Gastrocnemius medialis (tissue), 4 donors: ENCODE measurements at regions not wholly inside any gene's neighbourhood (a gene's known extent, or its start where the extent isn't known, plus 50 kb on each side); places are given as distances from the start of the nearest gene placed in this dataset.

Experiments
- ATAC-seq, 2 donors: fragments of 150-250 bp; one replicate each; pipeline ENCODE4 v1.9.1; 2016
- DNase-seq, 2 donors: peaks; one replicate each; pipeline ENCODE4 v3.0.0-alpha.2; 2019
- H3K27ac ChIP-seq, 4 donors: fragments of 200-600 bp; sonication (generic); 1 replicate in 1 of 4; 2 replicates in 3 of 4; pipeline ENCODE4 v1.5.1; 2016 to 2018; ENCODE audit warnings: mild to moderate bottlenecking in 2 of 4, moderate library complexity in 1 of 4
- H3K27me3 ChIP-seq, 3 donors: fragments of 200-600 bp; sonication (generic) in 2 of 3; 1 replicate in 1 of 3; 2 replicates in 2 of 3; pipeline versions ENCODE4 v1.5.1 to v1.6.0; 2016 to 2019; ENCODE audit warnings: mild to moderate bottlenecking in 1 of 3, moderate library complexity in 1 of 3
- H3K36me3 ChIP-seq, 2 donors: fragments of 200-600 bp; sonication (generic) in 1 of 2; one replicate each; pipeline ENCODE4 v1.5.1; 2017 to 2018
- H3K4me1 ChIP-seq, 2 donors: fragments of 200-600 bp; sonication (generic) in 1 of 2; one replicate each; pipeline ENCODE4 v1.5.1; 2016 to 2017; ENCODE audit warnings: mild to moderate bottlenecking in 2 of 2
- H3K4me3 ChIP-seq, 4 donors: fragments of 200-600 bp; sonication (generic) in 3 of 4; 1 replicate in 1 of 4; 2 replicates in 3 of 4; pipeline ENCODE4 v1.5.1; 2016 to 2019; ENCODE audit warnings: mild to moderate bottlenecking in 2 of 4
- H3K9me3 ChIP-seq, 3 donors: fragments of 200-600 bp; sonication (generic) in 2 of 3; 1 replicate in 1 of 3; 2 replicates in 2 of 3; pipeline ENCODE4 v1.5.1; 2016 to 2019
- CTCF ChIP-seq, 5 experiments: fragments of 450-650 bp in 3 of 5; fragments of 200-600 bp in 2 of 5; sonication (generic) in 2 of 5; IDR thresholded peaks in 4 of 5; conservative IDR thresholded peaks in 1 of 5; 1 replicate in 4 of 5; 2 replicates in 1 of 5; pipeline ENCODE4 v1.5.1; 2016 to 2019; ENCODE audit warnings: antibody characterized with exemption in 5 of 5, mild to moderate bottlenecking in 3 of 5, moderate library complexity in 3 of 5
- POLR2A ChIP-seq, 2 donors: fragments of 450-650 bp; IDR thresholded peaks; one replicate each; pipeline ENCODE4 v1.6.1; 2017; ENCODE audit warnings: antibody characterized with exemption in 2 of 2, mild to moderate bottlenecking in 2 of 2, moderate library complexity in 2 of 2
- in situ Hi-C, 4 donors: fragments of 200-750 bp; cut with MboI; loops; one replicate each; pipeline versions ENCODE4 v1.15.0 to v1.8.0; 2017; ENCODE audit warnings: low sequenced_read_pairs in 4 of 4
- intact Hi-C: fragments of 100-400 bp; cut with DNase I; formaldehyde crosslinking; loops from one replicate; pipeline ENCODE4 v1.15.1; 2023; ENCODE audit warnings: low total_unique reads

- no peaks in the 10 kb centered on the region for H3K9me3 ChIP-seq
- no peaks in the 10 kb centered on the region for H3K36me3 ChIP-seq
- no peaks in the 10 kb centered on the region for H3K4me1 ChIP-seq
- H3K27me3 ChIP-seq, result no peaks in the 10 kb centered on the region
- ATAC-seq (no peak), DNase-seq (no peak)
- TF ChIP-seq CTCF (IDR thresholded peaks at IDR 0.05 in 4 of 5, conservative IDR thresholded peaks at IDR 0.05 in 1 of 5) (no peak), POLR2A (IDR thresholded peaks at IDR 0.05) (no peak)
- in situ Hi-C loops (no loop called here), intact Hi-C loops (no loop called here)
- no peak overlapping the region for H3K4me3 ChIP-seq
- H3K27ac ChIP-seq, result no peak overlapping the region
These were observed 597.2 kb downstream of the EDEM1 start for GRCh38 chr3:5784690-5785089.

GRCh38 chr3:5787861-5788488 lies 600.5 kb downstream of the EDEM1 start:
- peak in 1 of 2 donors; percentile 6 for ATAC-seq

GRCh38 chr3:5788496-5788895 lies 601.0 kb downstream of the EDEM1 start:
- H3K9me3 ChIP-seq, result no peaks in the 10 kb centered on the region
- in situ Hi-C loops (no loop called here), intact Hi-C loops (no loop called here)

More at GRCh38 chr3:5787861-5788488, 600.5 kb downstream of the EDEM1 start:
- no peak overlapping the region for H3K27ac ChIP-seq
- no peaks in the 10 kb centered on the region for H3K9me3 ChIP-seq
- H3K4me1 ChIP-seq, result no peaks in the 10 kb centered on the region
- H3K36me3 ChIP-seq, result no peaks in the 10 kb centered on the region
- peak; percentile 4 to 24 for DNase-seq
- no peaks in the 10 kb centered on the region for H3K27me3 ChIP-seq
- in situ Hi-C loops (no loop called here), intact Hi-C loops (no loop called here)
- TF ChIP-seq POLR2A (IDR thresholded peaks at IDR 0.05) (no peak), CTCF (IDR thresholded peaks at IDR 0.05 in 4 of 5, conservative IDR thresholded peaks at IDR 0.05 in 1 of 5) (no peak)
- no peak overlapping the region for H3K4me3 ChIP-seq

GRCh38 chr3:5791558-5791957 lies 604.1 kb downstream of the EDEM1 start:
- TF ChIP-seq CTCF (IDR thresholded peaks at IDR 0.05 in 4 of 5, conservative IDR thresholded peaks at IDR 0.05 in 1 of 5) (no peak), POLR2A (IDR thresholded peaks at IDR 0.05) (no peak)
- ATAC-seq, result no peak
- intact Hi-C loops, result no loop called here

More at GRCh38 chr3:5788496-5788895, 601.0 kb downstream of the EDEM1 start:
- no peak for DNase-seq
- Histone ChIP-seq H3K4me3 (no peak overlapping the region), H3K27me3 (no peaks in the 10 kb centered on the region), H3K36me3 (no peaks in the 10 kb centered on the region), H3K4me1 (no peaks in the 10 kb centered on the region), H3K27ac (no peak overlapping the region)
- ATAC-seq, result no peak
- TF ChIP-seq CTCF (IDR thresholded peaks at IDR 0.05 in 4 of 5, conservative IDR thresholded peaks at IDR 0.05 in 1 of 5) (no peak), POLR2A (IDR thresholded peaks at IDR 0.05) (no peak)

GRCh38 chr3:5796541-5796940 lies 609.0 kb downstream of the EDEM1 start:
- Histone ChIP-seq H3K4me1 (no peaks in the 10 kb centered on the region), H3K27me3 (no peaks in the 10 kb centered on the region), H3K4me3 (no peak overlapping the region), H3K36me3 (no peaks in the 10 kb centered on the region), H3K9me3 (no peaks in the 10 kb centered on the region), H3K27ac (no peak overlapping the region)
- in situ Hi-C loops, result no loop called here
- DNase-seq, result no peak
- TF ChIP-seq CTCF (IDR thresholded peaks at IDR 0.05 in 4 of 5, conservative IDR thresholded peaks at IDR 0.05 in 1 of 5), result no peak
- no peak for TF ChIP-seq POLR2A (IDR thresholded peaks at IDR 0.05)
- no peak for ATAC-seq
- intact Hi-C loops, result no loop called here

More at GRCh38 chr3:5791558-5791957, 604.1 kb downstream of the EDEM1 start:
- DNase-seq, result no peak
- Histone ChIP-seq H3K4me1 (no peaks in the 10 kb centered on the region), H3K4me3 (no peak overlapping the region), H3K27ac (no peak overlapping the region), H3K27me3 (no peaks in the 10 kb centered on the region), H3K9me3 (no peaks in the 10 kb centered on the region), H3K36me3 (no peaks in the 10 kb centered on the region)
- in situ Hi-C loops, result no loop called here
